ENCODE measurements at regions not wholly inside any gene's neighbourhood (a gene's known extent, or its start where the extent isn't known, plus 50 kb on each side); places are given as distances from the start of the nearest gene placed in this dataset.

GRCh38 chr1:195958131-195958530 is 650.1 kb downstream of the KCNT2 start:
- Histone ChIP-seq H3K4me3 (ENCODE audit: insufficient read depth, low read length) (no peak overlapping the region), H3K9me3 (ENCODE audit: low read depth, low read length) (no peaks in the 10 kb centered on the region), H3K4me2 (ENCODE audit: insufficient read depth, low read length) (no peak overlapping the region), H2AFZ (ENCODE audit: low read length) (no peak overlapping the region), H3K4me1 (ENCODE audit: insufficient read depth, low read length) (no peaks in the 10 kb centered on the region), H3K27ac (ENCODE audit: low read depth, low read length) (no peak overlapping the region), H3K36me3 (ENCODE audit: insufficient read depth, low read length) (no peaks in the 10 kb centered on the region), H3K27me3 (ENCODE audit: insufficient read depth, low read length) (no peaks in the 10 kb centered on the region), H3K79me2 (ENCODE audit: insufficient read depth, low read length) (no peaks in the 10 kb centered on the region), H4K20me1 (ENCODE audit: insufficient read depth, low read length) (no peaks in the 10 kb centered on the region)
- no peak for TF ChIP-seq CTCF (IDR thresholded peaks at IDR 0.05; ENCODE audit: extremely low read depth, low read depth, low read length)
- no peak for DNase-seq (ENCODE audit: insufficient read length, low spot score, missing footprints)

GRCh38 chr1:195956845-195957244 is 651.4 kb downstream of the KCNT2 start:
- no peak for TF ChIP-seq CTCF (IDR thresholded peaks at IDR 0.05; ENCODE audit: extremely low read depth, low read depth, low read length)
- Histone ChIP-seq H3K27ac (ENCODE audit: low read depth, low read length) (no peak overlapping the region), H3K27me3 (ENCODE audit: insufficient read depth, low read length) (no peaks in the 10 kb centered on the region), H3K79me2 (ENCODE audit: insufficient read depth, low read length) (no peaks in the 10 kb centered on the region), H3K36me3 (ENCODE audit: insufficient read depth, low read length) (no peaks in the 10 kb centered on the region), H3K9me3 (ENCODE audit: low read depth, low read length) (no peaks in the 10 kb centered on the region), H3K4me3 (ENCODE audit: insufficient read depth, low read length) (no peak overlapping the region), H4K20me1 (ENCODE audit: insufficient read depth, low read length) (no peaks in the 10 kb centered on the region), H3K4me2 (ENCODE audit: insufficient read depth, low read length) (no peak overlapping the region), H3K4me1 (ENCODE audit: insufficient read depth, low read length) (no peaks in the 10 kb centered on the region), H2AFZ (ENCODE audit: low read length) (no peak overlapping the region)
- no peak for DNase-seq (ENCODE audit: insufficient read length, low spot score, missing footprints)

- no peak for TF ChIP-seq CTCF (IDR thresholded peaks at IDR 0.05; ENCODE audit: extremely low read depth, low read depth, low read length)
- no peaks in the 10 kb centered on the region for H3K27me3 ChIP-seq (ENCODE audit: insufficient read depth, low read length)
Measured at GRCh38 chr1:195954848-195955247, 653.4 kb downstream of the KCNT2 start.

GRCh38 chr1:195951313-195951712 is 656.9 kb downstream of the KCNT2 start:
- H3K4me1 ChIP-seq (ENCODE audit: insufficient read depth, low read length), result no peaks in the 10 kb centered on the region
- no peak overlapping the region for H3K4me2 ChIP-seq (ENCODE audit: insufficient read depth, low read length)
- H3K9me3 ChIP-seq (ENCODE audit: low read depth, low read length), result no peaks in the 10 kb centered on the region
- H3K4me3 ChIP-seq (ENCODE audit: insufficient read depth, low read length), result no peak overlapping the region
- H4K20me1 ChIP-seq (ENCODE audit: insufficient read depth, low read length), result no peaks in the 10 kb centered on the region
- H3K36me3 ChIP-seq (ENCODE audit: insufficient read depth, low read length), result no peaks in the 10 kb centered on the region
- no peak overlapping the region for H2AFZ ChIP-seq (ENCODE audit: low read length)
- TF ChIP-seq CTCF (IDR thresholded peaks at IDR 0.05; ENCODE audit: extremely low read depth, low read depth, low read length), result no peak
- no peak for DNase-seq (ENCODE audit: insufficient read length, low spot score, missing footprints)
- H3K79me2 ChIP-seq (ENCODE audit: insufficient read depth, low read length), result no peaks in the 10 kb centered on the region
- no peak overlapping the region for H3K27ac ChIP-seq (ENCODE audit: low read depth, low read length)
- H3K27me3 ChIP-seq (ENCODE audit: insufficient read depth, low read length), result no peaks in the 10 kb centered on the region

More at GRCh38 chr1:195954848-195955247, 653.4 kb downstream of the KCNT2 start:
- Histone ChIP-seq H3K4me2 (ENCODE audit: insufficient read depth, low read length) (no peak overlapping the region), H3K4me1 (ENCODE audit: insufficient read depth, low read length) (no peaks in the 10 kb centered on the region), H3K36me3 (ENCODE audit: insufficient read depth, low read length) (no peaks in the 10 kb centered on the region), H3K9me3 (ENCODE audit: low read depth, low read length) (no peaks in the 10 kb centered on the region), H3K79me2 (ENCODE audit: insufficient read depth, low read length) (no peaks in the 10 kb centered on the region), H2AFZ (ENCODE audit: low read length) (no peak overlapping the region), H3K4me3 (ENCODE audit: insufficient read depth, low read length) (no peak overlapping the region), H4K20me1 (ENCODE audit: insufficient read depth, low read length) (no peaks in the 10 kb centered on the region), H3K27ac (ENCODE audit: low read depth, low read length) (no peak overlapping the region)
- DNase-seq (ENCODE audit: insufficient read length, low spot score, missing footprints), result no peak

Measured in osteoblast (primary cell).